SK-N-MC (cell line): ENCODE measurements at regions not wholly inside any gene's neighbourhood (a gene's known extent, or its start where the extent isn't known, plus 50 kb on each side); places are given as distances from the start of the nearest gene placed in this dataset.

Experiments
- EZH2 ChIP-seq: fragments of 200-600 bp; sonication (generic); IDR thresholded peaks from one replicate; pipeline ENCODE4 v1.6.1; 2017; ENCODE audit warnings: antibody characterized with exemption
- POLR2AphosphoS5 ChIP-seq: IDR thresholded peaks from 2 replicates; pipeline ENCODE4 v1.6.1; 2012; ENCODE audit warnings: mild to moderate bottlenecking, low read depth, low read length, borderline replicate concordance

GRCh38 chr1:182133181-182133580 lies 71.7 kb upstream of the ZNF648 start:
- TF ChIP-seq EZH2 (no peak), POLR2AphosphoS5 (no peak)
